ENCODE measurements at regions not wholly inside any gene's neighbourhood (a gene's known extent, or its start where the extent isn't known, plus 50 kb on each side); places are given as distances from the start of the nearest gene placed in this dataset.

DNA sequence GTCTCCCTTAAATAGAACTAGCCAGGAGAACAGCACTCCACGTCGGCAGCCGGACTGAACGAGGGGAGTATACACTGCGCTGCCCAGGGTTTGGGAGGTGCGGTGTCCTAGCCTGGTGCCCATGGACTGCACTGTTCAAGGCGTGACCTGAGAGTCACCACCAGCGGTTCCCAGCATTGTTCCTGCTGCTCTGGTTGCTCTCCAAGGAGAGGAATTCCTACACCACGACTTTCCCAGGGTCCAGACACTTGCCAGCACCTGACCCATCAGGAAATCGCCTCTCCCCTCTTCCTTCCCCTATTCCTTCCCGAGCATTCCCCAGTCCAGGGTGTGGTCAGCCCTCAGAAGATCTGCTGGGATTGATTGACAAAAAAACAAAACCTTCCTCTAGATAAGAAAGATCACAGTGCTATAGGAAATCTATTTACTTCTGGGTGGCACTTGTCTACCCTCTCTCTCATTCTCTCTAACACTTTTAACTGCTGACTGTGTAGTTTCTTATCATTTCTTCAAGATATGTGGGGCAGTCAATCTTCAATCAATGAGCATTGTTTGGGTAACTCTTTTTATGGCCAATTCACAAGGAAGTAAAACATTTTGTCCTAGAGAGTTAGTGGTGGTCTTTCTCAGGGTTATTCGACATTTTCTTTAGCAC is 297.8 kb upstream of the ACTBL2 start:
- TF ChIP-seq TEAD4 (IDR thresholded peaks at IDR 0.05; ENCODE audit: borderline replicate concordance, insufficient read depth) (no peak), SMC3 (IDR thresholded peaks at IDR 0.05; ENCODE audit: low read depth, low read length) (no peak), MEF2A (IDR thresholded peaks at IDR 0.05; ENCODE audit: borderline replicate concordance, low read depth) (no peak), RCOR1 (IDR thresholded peaks at IDR 0.05; ENCODE audit: low read length) (no peak), GABPA (IDR thresholded peaks at IDR 0.05; ENCODE audit: low read depth) (no peak), EZH2phosphoT487 (IDR thresholded peaks at IDR 0.05; ENCODE audit: borderline replicate concordance, low read depth) (no peak)
- TF ChIP-seq, protein P1, sequence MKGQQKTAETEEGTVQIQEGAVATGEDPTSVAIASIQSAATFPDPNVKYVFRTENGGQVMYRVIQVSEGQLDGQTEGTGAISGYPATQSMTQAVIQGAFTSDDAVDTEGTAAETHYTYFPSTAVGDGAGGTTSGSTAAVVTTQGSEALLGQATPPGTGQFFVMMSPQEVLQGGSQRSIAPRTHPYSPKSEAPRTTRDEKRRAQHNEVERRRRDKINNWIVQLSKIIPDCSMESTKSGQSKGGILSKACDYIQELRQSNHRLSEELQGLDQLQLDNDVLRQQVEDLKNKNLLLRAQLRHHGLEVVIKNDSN (IDR thresholded peaks at IDR 0.05; ENCODE audit: borderline replicate concordance, low read depth), result no peak
- H3K9me3 ChIP-seq, result no peaks in the 10 kb centered on the region
- no peak overlapping the region for H3K9ac ChIP-seq
- DNase-seq, result no peak
- no peaks in the 10 kb centered on the region for H3K27me3 ChIP-seq (ENCODE audit: insufficient read depth)
- H3K79me2 ChIP-seq (ENCODE audit: insufficient read depth), result no peaks in the 10 kb centered on the region
- peaks cover 6 to 9% of the 10 kb centered on the region in 2 experiments; a peak in 3 of 4 replicates for H3K4me1 ChIP-seq (ENCODE audit: control insufficient read depth in 1 of 2, insufficient read depth in 2 of 2, low read depth in 1 of 2, low read length in 1 of 2)
- H4K20me1 ChIP-seq (ENCODE audit: insufficient read depth), result no peaks in the 10 kb centered on the region
- POLR2A ChIA-PET, result no interaction called here
- no peaks in the 10 kb centered on the region for H3F3A ChIP-seq (replicated peaks; ENCODE audit: insufficient read depth)
- 82% methylated on average over 5 of the region's 12 CpGs for WGBS (ENCODE audit: low lambda C conversion rate)
- no peaks in the 10 kb centered on the region for H3K36me3 ChIP-seq (replicated peaks in 1 of 2; ENCODE audit: control insufficient read depth in 1 of 2, insufficient read depth in 2 of 2, low read length in 1 of 2)
- H3K27ac ChIP-seq (ENCODE audit: low read depth in 2 of 2, low read length in 1 of 2), result no peak overlapping the region
- H3K4me2 ChIP-seq, result no peak overlapping the region
- H3K4me3 ChIP-seq (ENCODE audit: low read depth in 2 of 2, low read length in 1 of 2), result no peak overlapping the region
- CTCF ChIA-PET, result interaction anchor here (0.8 to 8.1 kb wide), 6 partner anchors 25 to 681 kb away, joined by 4 to 206 read pairs (median 8); partner anchors contain the start of gene PLK2
- H3K9me2 ChIP-seq, result no peaks in the 10 kb centered on the region
- H2AFZ ChIP-seq (ENCODE audit: low read depth), result peak overlapping the region; percentile 47; the same call in 1 of the 2 replicates

DNA sequence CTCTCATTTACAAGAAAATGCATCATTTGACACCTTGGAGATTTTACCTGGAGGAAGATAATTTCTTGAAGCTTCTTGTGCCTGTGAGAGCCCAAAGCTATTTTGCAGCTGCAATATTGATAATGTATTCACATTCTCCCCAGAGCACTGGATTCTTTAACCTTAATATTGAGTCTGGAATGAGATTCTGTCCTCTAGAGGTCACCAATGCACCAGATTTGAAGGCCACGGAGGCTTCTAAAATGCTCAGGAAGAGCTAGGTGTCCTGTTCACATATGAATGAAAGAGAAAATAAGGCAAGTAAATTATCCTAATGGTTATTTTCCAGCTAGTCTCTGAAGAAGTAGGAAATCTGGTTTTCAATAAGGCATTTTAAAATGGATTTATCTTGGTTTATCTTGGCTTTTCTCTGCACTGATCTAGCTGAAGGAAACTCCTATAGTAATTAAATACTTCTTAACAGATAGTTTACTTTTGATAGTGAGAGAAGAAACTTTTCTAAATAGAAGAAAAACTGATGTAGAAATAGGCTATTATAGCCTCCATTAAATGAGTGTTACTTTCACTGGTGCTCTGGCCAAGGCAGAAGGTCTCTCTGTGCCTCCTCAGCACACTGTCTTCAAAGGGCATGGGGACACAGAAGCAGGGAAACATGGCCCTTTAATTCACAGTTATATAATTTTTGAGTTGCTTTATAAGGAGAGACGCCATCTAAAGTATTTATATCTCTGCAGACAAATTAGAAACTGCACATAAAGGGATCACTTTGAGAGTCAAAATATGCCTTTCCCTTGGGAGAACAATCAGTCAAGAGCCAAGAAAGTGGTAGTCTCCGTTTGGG is 297.0 kb upstream of the ACTBL2 start:
- Histone ChIP-seq H3K4me3 (ENCODE audit: low read depth in 2 of 2, low read length in 1 of 2) (peak overlapping the region in 1 of 2 experiments; percentile 29; a peak in 1 of 4 replicates), H3K4me2 (no peak overlapping the region), H3K9ac (peak overlapping the region; percentile 4; the same call in 1 of the 2 replicates), H3K9me3 (no peaks in the 10 kb centered on the region), H3K9me2 (no peaks in the 10 kb centered on the region), H3F3A (replicated peaks; ENCODE audit: insufficient read depth) (no peaks in the 10 kb centered on the region), H3K36me3 (replicated peaks in 1 of 2; ENCODE audit: control insufficient read depth in 1 of 2, insufficient read depth in 2 of 2, low read length in 1 of 2) (no peaks in the 10 kb centered on the region), H3K79me2 (ENCODE audit: insufficient read depth) (no peaks in the 10 kb centered on the region), H4K20me1 (ENCODE audit: insufficient read depth) (no peaks in the 10 kb centered on the region), H3K27me3 (ENCODE audit: insufficient read depth) (no peaks in the 10 kb centered on the region), H2AFZ (ENCODE audit: low read depth) (peak overlapping the region; percentile 47; the same call in 1 of the 2 replicates), H3K27ac (ENCODE audit: low read depth in 2 of 2, low read length in 1 of 2) (peak overlapping the region; percentile 34 to 39), H3K4me1 (ENCODE audit: control insufficient read depth in 1 of 2, insufficient read depth in 2 of 2, low read depth in 1 of 2, low read length in 1 of 2) (peaks cover 6 to 9% of the 10 kb centered on the region in 2 experiments; a peak in 3 of 4 replicates)
- TF ChIP-seq, protein P2, sequence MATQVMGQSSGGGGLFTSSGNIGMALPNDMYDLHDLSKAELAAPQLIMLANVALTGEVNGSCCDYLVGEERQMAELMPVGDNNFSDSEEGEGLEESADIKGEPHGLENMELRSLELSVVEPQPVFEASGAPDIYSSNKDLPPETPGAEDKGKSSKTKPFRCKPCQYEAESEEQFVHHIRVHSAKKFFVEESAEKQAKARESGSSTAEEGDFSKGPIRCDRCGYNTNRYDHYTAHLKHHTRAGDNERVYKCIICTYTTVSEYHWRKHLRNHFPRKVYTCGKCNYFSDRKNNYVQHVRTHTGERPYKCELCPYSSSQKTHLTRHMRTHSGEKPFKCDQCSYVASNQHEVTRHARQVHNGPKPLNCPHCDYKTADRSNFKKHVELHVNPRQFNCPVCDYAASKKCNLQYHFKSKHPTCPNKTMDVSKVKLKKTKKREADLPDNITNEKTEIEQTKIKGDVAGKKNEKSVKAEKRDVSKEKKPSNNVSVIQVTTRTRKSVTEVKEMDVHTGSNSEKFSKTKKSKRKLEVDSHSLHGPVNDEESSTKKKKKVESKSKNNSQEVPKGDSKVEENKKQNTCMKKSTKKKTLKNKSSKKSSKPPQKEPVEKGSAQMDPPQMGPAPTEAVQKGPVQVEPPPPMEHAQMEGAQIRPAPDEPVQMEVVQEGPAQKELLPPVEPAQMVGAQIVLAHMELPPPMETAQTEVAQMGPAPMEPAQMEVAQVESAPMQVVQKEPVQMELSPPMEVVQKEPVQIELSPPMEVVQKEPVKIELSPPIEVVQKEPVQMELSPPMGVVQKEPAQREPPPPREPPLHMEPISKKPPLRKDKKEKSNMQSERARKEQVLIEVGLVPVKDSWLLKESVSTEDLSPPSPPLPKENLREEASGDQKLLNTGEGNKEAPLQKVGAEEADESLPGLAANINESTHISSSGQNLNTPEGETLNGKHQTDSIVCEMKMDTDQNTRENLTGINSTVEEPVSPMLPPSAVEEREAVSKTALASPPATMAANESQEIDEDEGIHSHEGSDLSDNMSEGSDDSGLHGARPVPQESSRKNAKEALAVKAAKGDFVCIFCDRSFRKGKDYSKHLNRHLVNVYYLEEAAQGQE (IDR thresholded peaks at IDR 0.05; ENCODE audit: low read depth, low read length), result no peak
- no peak for TF ChIP-seq CHD2 (IDR thresholded peaks at IDR 0.05; ENCODE audit: low read length, partially characterized antibody)
- TF ChIP-seq, protein P3, sequence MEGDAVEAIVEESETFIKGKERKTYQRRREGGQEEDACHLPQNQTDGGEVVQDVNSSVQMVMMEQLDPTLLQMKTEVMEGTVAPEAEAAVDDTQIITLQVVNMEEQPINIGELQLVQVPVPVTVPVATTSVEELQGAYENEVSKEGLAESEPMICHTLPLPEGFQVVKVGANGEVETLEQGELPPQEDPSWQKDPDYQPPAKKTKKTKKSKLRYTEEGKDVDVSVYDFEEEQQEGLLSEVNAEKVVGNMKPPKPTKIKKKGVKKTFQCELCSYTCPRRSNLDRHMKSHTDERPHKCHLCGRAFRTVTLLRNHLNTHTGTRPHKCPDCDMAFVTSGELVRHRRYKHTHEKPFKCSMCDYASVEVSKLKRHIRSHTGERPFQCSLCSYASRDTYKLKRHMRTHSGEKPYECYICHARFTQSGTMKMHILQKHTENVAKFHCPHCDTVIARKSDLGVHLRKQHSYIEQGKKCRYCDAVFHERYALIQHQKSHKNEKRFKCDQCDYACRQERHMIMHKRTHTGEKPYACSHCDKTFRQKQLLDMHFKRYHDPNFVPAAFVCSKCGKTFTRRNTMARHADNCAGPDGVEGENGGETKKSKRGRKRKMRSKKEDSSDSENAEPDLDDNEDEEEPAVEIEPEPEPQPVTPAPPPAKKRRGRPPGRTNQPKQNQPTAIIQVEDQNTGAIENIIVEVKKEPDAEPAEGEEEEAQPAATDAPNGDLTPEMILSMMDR (IDR thresholded peaks at IDR 0.05), result peak; percentile 82
- no peak for TF ChIP-seq EP300 (IDR thresholded peaks at IDR 0.05; ENCODE audit: borderline replicate concordance in 1 of 2, low read depth in 1 of 2, low read length in 1 of 2)
- TF ChIP-seq, protein P4, sequence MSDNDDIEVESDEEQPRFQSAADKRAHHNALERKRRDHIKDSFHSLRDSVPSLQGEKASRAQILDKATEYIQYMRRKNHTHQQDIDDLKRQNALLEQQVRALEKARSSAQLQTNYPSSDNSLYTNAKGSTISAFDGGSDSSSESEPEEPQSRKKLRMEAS (IDR thresholded peaks at IDR 0.05; ENCODE audit: low read depth), result no peak
- peak; percentile 85 for TF ChIP-seq SMC3 (IDR thresholded peaks at IDR 0.05; ENCODE audit: low read depth, low read length)
- TF ChIP-seq RAD21 (IDR thresholded peaks at IDR 0.05; ENCODE audit: low read length), result peak; percentile 95
- no peak for TF ChIP-seq ELF1 (IDR thresholded peaks at IDR 0.05)
- TF ChIP-seq TCF12 (IDR thresholded peaks at IDR 0.05), result peak; percentile 22
- TF ChIP-seq, protein P5, sequence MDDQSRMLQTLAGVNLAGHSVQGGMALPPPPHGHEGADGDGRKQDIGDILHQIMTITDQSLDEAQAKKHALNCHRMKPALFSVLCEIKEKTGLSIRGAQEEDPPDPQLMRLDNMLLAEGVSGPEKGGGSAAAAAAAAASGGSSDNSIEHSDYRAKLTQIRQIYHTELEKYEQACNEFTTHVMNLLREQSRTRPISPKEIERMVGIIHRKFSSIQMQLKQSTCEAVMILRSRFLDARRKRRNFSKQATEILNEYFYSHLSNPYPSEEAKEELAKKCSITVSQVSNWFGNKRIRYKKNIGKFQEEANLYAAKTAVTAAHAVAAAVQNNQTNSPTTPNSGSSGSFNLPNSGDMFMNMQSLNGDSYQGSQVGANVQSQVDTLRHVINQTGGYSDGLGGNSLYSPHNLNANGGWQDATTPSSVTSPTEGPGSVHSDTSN (IDR thresholded peaks at IDR 0.05), result no peak
- no peak for TF ChIP-seq POLR2AphosphoS5 (IDR thresholded peaks at IDR 0.05; ENCODE audit: low read depth, low read length)
- no peak for TF ChIP-seq RXRA (IDR thresholded peaks at IDR 0.05; ENCODE audit: borderline replicate concordance, low read depth)
- no peak for TF ChIP-seq EZH2phosphoT487 (IDR thresholded peaks at IDR 0.05; ENCODE audit: borderline replicate concordance, low read depth)
- DNase-seq, result peak; percentile 42
- POLR2A ChIA-PET, result no interaction called here
- 55% methylated on average over 3 of the region's 3 CpGs for WGBS (ENCODE audit: low lambda C conversion rate)
- CTCF ChIA-PET, result interaction anchor here (0.6 to 8.1 kb wide), 86 partner anchors 9 to 1071 kb away, joined by 3 to 206 read pairs (median 4); partner anchors contain the start of gene PLK2
